Calu3 (cell line): ENCODE measurements at regions not wholly inside any gene's neighbourhood (a gene's known extent, or its start where the extent isn't known, plus 50 kb on each side); places are given as distances from the start of the nearest gene placed in this dataset.
"Not testable (repeated sequence)": the region's sequence is repeated elsewhere in the genome, so short reads cannot be mapped to it uniquely, and the experiment has no call there.

Source experiments
- BruUV-seq: library from RNA; stranded (reverse); fragments of 400-500 nt; replicated peaks from 2 replicates; lab custom pipeline; 2021; lab: Mats Ljungman, UMichigan
- CTCF ChIA-PET: fragments of 300-600 bp; sonication (Branson Sonifier 250); formaldehyde crosslinking; loops from one replicate; lab custom pipeline; 2022; ENCODE audit warnings: antibody characterized with exemption; lab: Charles Lee
- DNase-seq: peaks from one replicate; pipeline ENCODE4 v3.0.0; 2022
- H3K27ac Mint-ChIP-seq: one replicate; pipeline ENCODE4 v1.8.0; 2022; ENCODE audit warnings: mixed read lengths; ENCODE audit not compliant: unreplicated experiment
- H3K27me3 Mint-ChIP-seq: one replicate; pipeline ENCODE4 v1.8.0; 2022; ENCODE audit warnings: mixed read lengths; ENCODE audit not compliant: unreplicated experiment
- H3K36me3 Mint-ChIP-seq: one replicate; pipeline ENCODE4 v1.8.0; 2022; ENCODE audit warnings: mild to moderate bottlenecking, moderate library complexity, mixed read lengths; ENCODE audit not compliant: insufficient read depth, unreplicated experiment
- H3K4me1 Mint-ChIP-seq: one replicate; pipeline ENCODE4 v1.8.0; 2022; ENCODE audit warnings: mild to moderate bottlenecking, low read depth, mixed read lengths; ENCODE audit not compliant: unreplicated experiment
- H3K4me3 Mint-ChIP-seq: one replicate; pipeline ENCODE4 v1.8.0; 2022; ENCODE audit warnings: mild to moderate bottlenecking, low read depth, moderate library complexity, mixed read lengths; ENCODE audit not compliant: unreplicated experiment
- H3K9me3 Mint-ChIP-seq: one replicate; pipeline ENCODE4 v1.8.0; 2022; ENCODE audit warnings: low read depth, mixed read lengths; ENCODE audit not compliant: unreplicated experiment
- intact Hi-C: fragments of 100-400 bp; cut with micrococcal nuclease; formaldehyde crosslinking; loops from one replicate; pipeline ENCODE4 v1.10.0; 2022; ENCODE audit not compliant: unreplicated experiment
- TF ChIP-seq, protein P1 (sequence below): fragments of 200-600 bp; IDR thresholded peaks from one replicate; pipeline ENCODE4 v1.8.0; 2022; ENCODE audit warnings: antibody characterized with exemption; ENCODE audit not compliant: unreplicated experiment

- H3K27me3 Mint-ChIP-seq: no peaks in the 10 kb centered on the region
- H3K36me3 Mint-ChIP-seq: no peaks in the 10 kb centered on the region
- no peaks in the 10 kb centered on the region for H3K4me1 Mint-ChIP-seq
- TF ChIP-seq, protein P1, sequence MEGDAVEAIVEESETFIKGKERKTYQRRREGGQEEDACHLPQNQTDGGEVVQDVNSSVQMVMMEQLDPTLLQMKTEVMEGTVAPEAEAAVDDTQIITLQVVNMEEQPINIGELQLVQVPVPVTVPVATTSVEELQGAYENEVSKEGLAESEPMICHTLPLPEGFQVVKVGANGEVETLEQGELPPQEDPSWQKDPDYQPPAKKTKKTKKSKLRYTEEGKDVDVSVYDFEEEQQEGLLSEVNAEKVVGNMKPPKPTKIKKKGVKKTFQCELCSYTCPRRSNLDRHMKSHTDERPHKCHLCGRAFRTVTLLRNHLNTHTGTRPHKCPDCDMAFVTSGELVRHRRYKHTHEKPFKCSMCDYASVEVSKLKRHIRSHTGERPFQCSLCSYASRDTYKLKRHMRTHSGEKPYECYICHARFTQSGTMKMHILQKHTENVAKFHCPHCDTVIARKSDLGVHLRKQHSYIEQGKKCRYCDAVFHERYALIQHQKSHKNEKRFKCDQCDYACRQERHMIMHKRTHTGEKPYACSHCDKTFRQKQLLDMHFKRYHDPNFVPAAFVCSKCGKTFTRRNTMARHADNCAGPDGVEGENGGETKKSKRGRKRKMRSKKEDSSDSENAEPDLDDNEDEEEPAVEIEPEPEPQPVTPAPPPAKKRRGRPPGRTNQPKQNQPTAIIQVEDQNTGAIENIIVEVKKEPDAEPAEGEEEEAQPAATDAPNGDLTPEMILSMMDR: no peak
- CTCF ChIA-PET: no interaction called here
- no peak overlapping the region for H3K4me3 Mint-ChIP-seq
- no TSS peak for BruUV-seq
- intact Hi-C loops: no loop called here
- no peak for DNase-seq
- peaks cover 8% of the 10 kb centered on the region for H3K9me3 Mint-ChIP-seq
- H3K27ac Mint-ChIP-seq: no peak overlapping the region
These were observed 725.4 kb upstream of the EPHA7 start for GRCh38 chr6:94144807-94145206.

GRCh38 chr6:94137178-94137577 is 717.8 kb upstream of the EPHA7 start:
- H3K4me3 Mint-ChIP-seq, H3K36me3 Mint-ChIP-seq, H3K27ac Mint-ChIP-seq, H3K27me3 Mint-ChIP-seq, H3K4me1 Mint-ChIP-seq, CTCF ChIA-PET, DNase-seq, intact Hi-C loops, BruUV-seq: not testable (repeated sequence)
- H3K9me3 Mint-ChIP-seq: peaks cover 13% of the 10 kb centered on the region

GRCh38 chr6:94133106-94133505 is 713.7 kb upstream of the EPHA7 start:
- no peak overlapping the region for H3K4me3 Mint-ChIP-seq
- no peaks in the 10 kb centered on the region for H3K4me1 Mint-ChIP-seq
- no peak for DNase-seq
- intact Hi-C loops: no loop called here
- CTCF ChIA-PET: no interaction called here
- no peaks in the 10 kb centered on the region for H3K36me3 Mint-ChIP-seq
- no peaks in the 10 kb centered on the region for H3K27me3 Mint-ChIP-seq
- H3K27ac Mint-ChIP-seq: no peak overlapping the region
- H3K9me3 Mint-ChIP-seq: peaks cover 3% of the 10 kb centered on the region
- no TSS peak for BruUV-seq
- TF ChIP-seq, protein P1: no peak

- no peak for DNase-seq
- Mint-ChIP-seq H3K9me3 (no peaks in the 10 kb centered on the region), H3K36me3 (no peaks in the 10 kb centered on the region), H3K4me1 (no peaks in the 10 kb centered on the region), H3K4me3 (no peak overlapping the region), H3K27ac (no peak overlapping the region), H3K27me3 (no peaks in the 10 kb centered on the region)
- TF ChIP-seq, protein P1: no peak
- BruUV-seq: no TSS peak
- CTCF ChIA-PET: no interaction called here
- intact Hi-C loops: no loop called here
These were observed 711.9 kb upstream of the EPHA7 start for GRCh38 chr6:94131271-94131670.

GRCh38 chr6:94130478-94130877 is 711.1 kb upstream of the EPHA7 start:
- intact Hi-C loops: no loop called here
- CTCF ChIA-PET: no interaction called here
- Mint-ChIP-seq H3K9me3 (no peaks in the 10 kb centered on the region), H3K4me1 (no peaks in the 10 kb centered on the region), H3K4me3 (no peak overlapping the region), H3K27me3 (no peaks in the 10 kb centered on the region), H3K36me3 (no peaks in the 10 kb centered on the region), H3K27ac (no peak overlapping the region)
- TF ChIP-seq, protein P1: no peak
- BruUV-seq: no TSS peak
- DNase-seq: no peak
